Caco-2 (cell line): ENCODE measurements at regions not wholly inside any gene's neighbourhood (a gene's known extent, or its start where the extent isn't known, plus 50 kb on each side); places are given as distances from the start of the nearest gene placed in this dataset.

ENCODE experiments used
- BruUV-seq: library from RNA; stranded (reverse); fragments of 400-500 nt; replicated peaks from 2 replicates; lab custom pipeline; 2021; lab: Mats Ljungman, UMichigan
- CTCF ChIA-PET: fragments of 300-600 bp; sonication (Branson Sonifier 250); formaldehyde crosslinking; loops from one replicate; lab custom pipeline; 2022; ENCODE audit warnings: antibody characterized with exemption; lab: Charles Lee
- POLR2A ChIA-PET: fragments of 300-600 bp; sonication (Branson Sonifier 250); formaldehyde crosslinking; loops from one replicate; lab custom pipeline; 2022; ENCODE audit warnings: antibody characterized with exemption; lab: Charles Lee
- DNase-seq, 2 experiments: peaks; one replicate each; pipeline versions ENCODE4 v3.0.0 to v3.0.0-alpha.2; 2020 to 2022
- H3K27me3 ChIP-seq: replicated peaks from 2 replicates; pipeline ENCODE4 v1.6.0; 2011; ENCODE audit warnings: low read length; ENCODE audit not compliant: control insufficient read depth, insufficient read depth
- H3K36me3 ChIP-seq: 2 replicates; pipeline ENCODE4 v1.5.1; 2011; ENCODE audit warnings: low read length; ENCODE audit not compliant: control insufficient read depth, insufficient read depth
- H3K4me1 ChIP-seq: fragments of 250-450 bp; sonication (Bioruptor Pico); 2 replicates; pipeline ENCODE4 v1.5.1; 2020; ENCODE audit warnings: mild to moderate bottlenecking
- H3K4me3 ChIP-seq: 2 replicates; pipeline ENCODE4 v1.5.1; 2011; ENCODE audit warnings: low read depth, mild to moderate bottlenecking, control low read depth, low read length
- H3K9me3 ChIP-seq: fragments of 250-450 bp; sonication (Bioruptor Pico); 2 replicates; pipeline ENCODE4 v1.5.1; 2020; ENCODE audit warnings: mild to moderate bottlenecking, moderate library complexity
- H3K27ac Mint-ChIP-seq: one replicate; pipeline ENCODE4 v1.8.0; 2022; ENCODE audit warnings: mixed read lengths; ENCODE audit not compliant: unreplicated experiment
- H3K27me3 Mint-ChIP-seq: one replicate; pipeline ENCODE4 v1.8.0; 2022; ENCODE audit warnings: mixed read lengths; ENCODE audit not compliant: insufficient read depth, unreplicated experiment
- H3K36me3 Mint-ChIP-seq: one replicate; pipeline ENCODE4 v1.8.0; 2022; ENCODE audit warnings: mild to moderate bottlenecking, mixed read lengths; ENCODE audit not compliant: insufficient read depth, unreplicated experiment
- H3K4me1 Mint-ChIP-seq: one replicate; pipeline ENCODE4 v1.8.0; 2022; ENCODE audit warnings: low read depth, mixed read lengths; ENCODE audit not compliant: unreplicated experiment
- H3K4me3 Mint-ChIP-seq: one replicate; pipeline ENCODE4 v1.8.0; 2022; ENCODE audit warnings: mild to moderate bottlenecking, moderate library complexity, mixed read lengths; ENCODE audit not compliant: unreplicated experiment
- H3K9me3 Mint-ChIP-seq: one replicate; pipeline ENCODE4 v1.8.0; 2022; ENCODE audit warnings: mixed read lengths; ENCODE audit not compliant: unreplicated experiment
- CTCF ChIP-seq, 2 experiments: fragments of 200-600 bp in 1 of 2; IDR thresholded peaks; 1 replicate in 1 of 2; 2 replicates in 1 of 2; pipeline versions ENCODE4 v1.5.1 to v1.8.0; 2011 to 2022; ENCODE audit warnings: antibody characterized with exemption in 1 of 2, control low read depth in 1 of 2, inconsistent platforms in 1 of 2, low read depth in 1 of 2, low read length in 1 of 2, mild to moderate bottlenecking in 1 of 2, moderate library complexity in 1 of 2; ENCODE audit not compliant: insufficient read depth in 1 of 2, severe bottlenecking in 1 of 2, unreplicated experiment in 1 of 2
- intact Hi-C: fragments of 100-400 bp; cut with micrococcal nuclease; formaldehyde crosslinking; loops from one replicate; pipeline ENCODE4 v1.10.0; 2022; ENCODE audit not compliant: unreplicated experiment

GRCh38 chr4:66094070-66094469 is 423.8 kb upstream of the EPHA5 start:
- no peak overlapping the region for H3K4me3 Mint-ChIP-seq
- no peaks in the 10 kb centered on the region for H3K36me3 Mint-ChIP-seq
- no TSS peak for BruUV-seq
- DNase-seq: no peak
- Histone ChIP-seq H3K36me3 (no peaks in the 10 kb centered on the region), H3K4me3 (no peak overlapping the region), H3K4me1 (no peaks in the 10 kb centered on the region), H3K27me3 (no peaks in the 10 kb centered on the region), H3K9me3 (no peaks in the 10 kb centered on the region)
- intact Hi-C loops: no loop called here
- no peak for TF ChIP-seq CTCF (IDR thresholded peaks at IDR 0.05; ENCODE audit: insufficient read depth in 1 of 2, low read depth in 1 of 2, low read length in 1 of 2, severe bottlenecking in 1 of 2, unreplicated experiment in 1 of 2)
- ChIA-PET CTCF (no interaction called here), POLR2A (no interaction called here)
- H3K27me3 Mint-ChIP-seq: no peaks in the 10 kb centered on the region
- H3K9me3 Mint-ChIP-seq: no peaks in the 10 kb centered on the region
- H3K4me1 Mint-ChIP-seq: peaks cover 5% of the 10 kb centered on the region
- no peak overlapping the region for H3K27ac Mint-ChIP-seq

GRCh38 chr4:66091786-66092185 is 421.5 kb upstream of the EPHA5 start:
- no TSS peak for BruUV-seq
- no peak overlapping the region for H3K27ac Mint-ChIP-seq
- CTCF ChIA-PET: no interaction called here

GRCh38 chr4:66073961-66074360 is 403.7 kb upstream of the EPHA5 start:
- ChIA-PET CTCF (no interaction called here), POLR2A (no interaction called here)
- Histone ChIP-seq H3K4me1 (no peaks in the 10 kb centered on the region), H3K9me3 (no peaks in the 10 kb centered on the region), H3K36me3 (no peaks in the 10 kb centered on the region), H3K4me3 (no peak overlapping the region), H3K27me3 (no peaks in the 10 kb centered on the region)
- no peak for TF ChIP-seq CTCF (IDR thresholded peaks at IDR 0.05; ENCODE audit: insufficient read depth in 1 of 2, low read depth in 1 of 2, low read length in 1 of 2, severe bottlenecking in 1 of 2, unreplicated experiment in 1 of 2)
- no peak overlapping the region for H3K27ac Mint-ChIP-seq
- BruUV-seq: no TSS peak
- peaks cover 4% of the 10 kb centered on the region for H3K27me3 Mint-ChIP-seq
- no peaks in the 10 kb centered on the region for H3K4me1 Mint-ChIP-seq
- no peaks in the 10 kb centered on the region for H3K9me3 Mint-ChIP-seq
- intact Hi-C loops: no loop called here
- DNase-seq: no peak
- H3K4me3 Mint-ChIP-seq: no peak overlapping the region
- H3K36me3 Mint-ChIP-seq: no peaks in the 10 kb centered on the region

More at GRCh38 chr4:66091786-66092185, 421.5 kb upstream of the EPHA5 start:
- H3K27me3 Mint-ChIP-seq: no peaks in the 10 kb centered on the region
- TF ChIP-seq CTCF (IDR thresholded peaks at IDR 0.05; ENCODE audit: insufficient read depth in 1 of 2, low read depth in 1 of 2, low read length in 1 of 2, severe bottlenecking in 1 of 2, unreplicated experiment in 1 of 2): no peak
- H3K36me3 Mint-ChIP-seq: no peaks in the 10 kb centered on the region
- Histone ChIP-seq H3K4me3 (no peak overlapping the region), H3K9me3 (no peaks in the 10 kb centered on the region), H3K36me3 (no peaks in the 10 kb centered on the region), H3K4me1 (no peaks in the 10 kb centered on the region), H3K27me3 (no peaks in the 10 kb centered on the region)
- H3K4me3 Mint-ChIP-seq: no peak overlapping the region
- H3K4me1 Mint-ChIP-seq: no peaks in the 10 kb centered on the region
- intact Hi-C loops: no loop called here
- DNase-seq: no peak
- POLR2A ChIA-PET: no interaction called here
- H3K9me3 Mint-ChIP-seq: no peaks in the 10 kb centered on the region
